GM21528 (cell line): ENCODE measurements at regions not wholly inside any gene's neighbourhood (a gene's known extent, or its start where the extent isn't known, plus 50 kb on each side); places are given as distances from the start of the nearest gene placed in this dataset.

Source experiments
- ATAC-seq: cut with Tn5 transposase; IDR thresholded peaks from one replicate; pipeline ENCODE4 v1.9.1; 2021; ENCODE audit warnings: mild to moderate bottlenecking, moderate library complexity; ENCODE audit not compliant: unreplicated experiment, low FRiP score

DNA sequence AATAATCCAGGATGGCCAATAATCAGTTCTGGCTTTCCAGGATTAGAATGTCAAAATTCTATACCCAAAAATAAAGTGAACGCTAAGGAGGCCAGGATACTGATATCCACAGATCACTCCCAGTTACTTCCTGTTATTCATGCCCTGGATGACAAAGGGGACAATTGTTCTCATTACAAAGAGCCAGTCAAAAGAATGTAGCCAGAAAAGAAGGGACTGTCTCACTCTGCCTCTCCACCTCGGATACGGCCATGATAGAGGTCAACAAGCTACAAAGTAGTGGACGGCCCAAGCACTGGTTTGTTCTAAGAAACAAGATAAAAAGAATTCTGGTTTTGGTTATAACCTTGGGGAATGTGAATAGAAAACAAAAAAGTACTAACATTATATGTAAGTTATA lies 116.1 kb upstream of the ATF7IP start:
- ATAC-seq, result no peak

DNA sequence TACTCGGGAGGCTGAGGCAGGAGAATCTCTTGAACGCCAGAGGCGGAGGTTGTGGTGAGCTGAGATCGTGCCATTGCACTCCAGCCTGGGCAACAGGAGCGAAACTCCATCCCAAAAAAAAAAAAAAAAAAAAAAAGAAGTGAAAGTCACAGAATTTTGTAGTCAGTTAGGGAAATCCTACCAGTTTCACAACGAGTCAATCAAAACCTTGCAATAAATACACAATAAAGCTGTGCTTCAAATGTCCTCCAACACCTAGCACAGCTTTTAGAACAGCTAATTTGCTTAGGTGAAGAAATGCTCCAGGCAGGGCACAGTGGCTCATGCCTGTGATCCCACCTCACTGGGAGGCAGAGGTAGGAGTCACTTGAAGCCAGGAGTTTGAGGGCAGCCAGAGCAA lies 112.8 kb upstream of the ATF7IP start:
- no peak for ATAC-seq

DNA sequence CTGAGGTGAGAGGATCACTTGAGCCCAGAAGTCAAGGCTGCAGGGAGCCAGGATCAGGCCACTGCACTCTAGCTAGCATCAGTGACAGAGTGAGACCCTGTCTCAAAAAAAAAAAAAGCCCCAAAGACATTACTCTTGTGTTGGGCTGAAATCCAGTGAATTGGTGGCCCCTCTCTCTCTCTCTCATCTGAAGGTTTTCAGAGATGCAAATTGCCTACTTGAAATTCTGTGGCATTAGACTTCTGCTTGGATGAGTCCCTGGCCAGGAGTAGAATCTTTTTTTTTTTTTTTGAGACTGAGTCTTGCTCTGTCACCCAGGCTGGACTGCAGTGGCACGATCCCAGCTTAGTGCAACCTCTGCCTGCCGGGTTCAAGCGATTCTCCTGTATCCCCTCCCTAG lies 112.0 kb upstream of the ATF7IP start:
- no peak for ATAC-seq

DNA sequence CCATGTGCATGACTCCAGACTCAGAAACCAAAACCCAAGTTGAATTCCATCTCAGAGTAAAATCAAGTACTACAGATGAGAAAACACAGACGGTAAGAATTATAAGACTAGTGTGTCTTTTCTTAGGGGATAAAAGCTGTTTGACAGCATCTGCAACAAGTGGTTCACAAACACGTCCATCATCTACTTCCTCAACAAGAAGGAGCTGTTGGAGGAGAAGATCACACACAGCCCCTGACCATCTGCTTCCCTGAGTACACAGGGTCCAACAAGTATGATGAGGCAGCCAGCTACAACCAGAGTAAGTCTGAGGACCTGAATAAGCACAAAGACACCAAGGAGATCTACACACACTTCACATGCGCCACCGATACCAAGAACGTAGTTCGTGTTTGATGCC lies 110.7 kb upstream of the ATF7IP start:
- ATAC-seq, result no peak

DNA sequence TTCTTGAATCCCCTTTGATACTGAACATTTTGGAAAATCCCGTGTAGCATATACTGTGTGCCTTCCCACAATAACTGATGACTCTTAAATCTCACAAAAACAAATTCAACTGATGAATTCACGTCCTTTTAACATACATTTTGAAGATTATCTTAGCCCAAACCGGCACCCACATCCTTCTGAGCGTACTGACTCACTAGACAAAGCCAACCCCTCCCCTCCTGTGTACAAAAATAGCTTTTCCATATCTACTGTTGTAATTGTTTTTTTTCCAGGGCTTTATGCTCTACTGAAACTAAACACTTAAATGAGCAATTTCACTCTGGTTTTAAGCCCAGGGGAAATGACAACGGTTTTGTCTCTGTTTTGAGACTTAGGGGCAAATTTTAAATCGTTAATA lies 109.4 kb upstream of the ATF7IP start:
- ATAC-seq, result no peak

DNA sequence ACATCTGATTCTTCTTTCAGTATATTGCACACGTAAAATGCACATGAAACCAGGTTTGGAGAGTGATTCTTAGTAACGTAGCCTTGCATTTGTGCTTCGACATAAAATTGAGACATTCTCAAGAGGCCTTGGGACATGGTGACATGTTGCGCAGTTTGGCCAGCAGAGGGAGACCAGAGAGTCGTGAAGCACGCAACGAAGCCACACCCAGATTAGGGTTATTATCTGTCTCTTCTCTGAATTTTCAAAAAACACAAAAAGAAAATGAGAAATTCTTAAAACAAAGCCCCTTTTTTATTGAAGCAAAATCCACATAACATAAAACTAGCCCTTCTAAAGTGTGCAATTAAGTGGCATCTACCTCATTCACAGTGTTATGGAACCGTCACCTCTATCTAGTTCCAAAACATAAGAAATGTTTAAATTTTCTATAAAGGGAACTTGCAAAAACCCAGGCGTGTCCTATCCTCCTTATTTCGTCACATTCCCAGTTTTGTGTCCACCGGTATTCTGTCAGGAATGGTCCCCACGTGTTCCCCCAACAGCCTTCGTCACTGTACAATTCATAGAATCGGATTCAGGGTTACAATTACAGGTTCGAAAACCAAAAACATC lies 108.8 kb upstream of the ATF7IP start:
- peak; percentile 66 for ATAC-seq

DNA sequence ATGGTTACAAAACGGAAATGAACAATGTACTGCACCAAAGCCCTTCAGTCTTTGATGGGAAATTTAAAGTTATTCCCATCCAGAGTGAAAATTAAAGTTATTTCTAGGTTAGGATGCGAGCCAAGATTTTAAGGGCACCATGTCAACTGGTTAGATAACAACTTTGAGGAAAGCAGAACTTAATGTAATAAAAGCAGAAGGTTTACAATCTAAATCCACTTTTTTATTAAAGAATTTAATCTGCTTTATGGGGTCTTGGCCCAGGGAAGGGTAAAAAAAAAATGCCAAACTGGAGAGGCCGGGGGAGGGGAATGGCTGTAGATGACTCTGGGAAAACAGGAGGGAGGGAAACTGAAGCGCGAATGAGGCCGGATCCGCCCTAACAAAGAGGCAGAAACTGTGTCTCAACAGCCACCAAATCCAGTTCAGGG lies 108.2 kb upstream of the ATF7IP start:
- no peak for ATAC-seq

DNA sequence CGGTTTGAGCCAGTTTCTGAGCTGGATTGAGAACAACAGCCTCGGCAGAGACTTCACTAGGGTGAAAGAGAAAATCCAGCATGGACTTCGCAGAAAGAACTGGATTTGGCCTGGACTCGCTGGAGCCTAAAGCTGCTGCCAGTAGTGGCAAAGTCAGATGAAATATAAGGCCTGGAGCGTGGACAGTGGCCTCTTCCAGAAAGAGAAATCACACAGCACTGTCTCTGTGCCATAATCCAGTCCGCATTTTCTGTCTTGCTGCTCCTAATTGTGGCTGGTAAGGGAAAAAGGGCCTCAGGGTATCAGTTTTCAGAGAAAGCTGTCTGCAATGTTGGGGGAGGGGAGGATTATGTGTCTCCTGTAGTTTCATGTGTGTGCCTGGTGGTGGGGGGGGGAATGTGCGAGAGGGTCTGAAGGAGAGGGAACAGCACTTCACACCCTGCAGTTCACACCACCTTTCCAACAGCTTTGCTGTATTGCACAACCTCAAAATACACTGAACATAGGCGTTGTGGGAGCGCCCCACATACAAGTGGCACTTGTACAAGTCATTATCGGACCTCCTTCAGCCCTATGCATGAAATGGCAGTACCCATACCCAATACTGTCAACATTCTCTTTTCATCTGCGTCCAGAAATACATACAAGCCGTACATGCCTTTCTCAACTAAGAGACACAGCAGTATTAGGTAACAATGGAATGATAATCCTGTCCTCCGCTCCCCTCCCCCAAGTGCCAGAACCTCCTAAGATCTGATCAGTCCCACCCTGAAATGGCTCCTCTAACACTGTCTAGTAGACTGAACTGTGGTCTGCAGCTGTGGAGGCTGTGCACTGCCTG lies 107.5 kb upstream of the ATF7IP start:
- peak; percentile 53 for ATAC-seq

DNA sequence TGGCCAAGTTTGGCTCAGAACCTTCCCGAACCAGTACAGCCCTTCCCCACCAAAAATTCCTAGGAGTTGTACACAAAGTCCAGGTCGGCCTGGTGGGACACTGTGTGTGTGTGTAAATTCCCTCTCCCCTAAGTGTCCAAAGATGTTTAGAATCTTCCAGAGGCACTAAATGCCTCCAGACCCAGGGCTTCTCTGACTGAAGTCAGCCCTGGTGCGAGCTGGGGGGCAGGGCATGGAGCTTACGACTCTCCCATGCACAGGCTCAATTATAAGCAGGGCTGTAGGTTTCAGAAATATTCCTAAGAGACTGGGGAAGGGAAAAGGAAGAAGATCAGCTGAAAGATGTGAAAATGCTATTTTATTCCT lies 106.9 kb upstream of the ATF7IP start:
- ATAC-seq, result no peak

DNA sequence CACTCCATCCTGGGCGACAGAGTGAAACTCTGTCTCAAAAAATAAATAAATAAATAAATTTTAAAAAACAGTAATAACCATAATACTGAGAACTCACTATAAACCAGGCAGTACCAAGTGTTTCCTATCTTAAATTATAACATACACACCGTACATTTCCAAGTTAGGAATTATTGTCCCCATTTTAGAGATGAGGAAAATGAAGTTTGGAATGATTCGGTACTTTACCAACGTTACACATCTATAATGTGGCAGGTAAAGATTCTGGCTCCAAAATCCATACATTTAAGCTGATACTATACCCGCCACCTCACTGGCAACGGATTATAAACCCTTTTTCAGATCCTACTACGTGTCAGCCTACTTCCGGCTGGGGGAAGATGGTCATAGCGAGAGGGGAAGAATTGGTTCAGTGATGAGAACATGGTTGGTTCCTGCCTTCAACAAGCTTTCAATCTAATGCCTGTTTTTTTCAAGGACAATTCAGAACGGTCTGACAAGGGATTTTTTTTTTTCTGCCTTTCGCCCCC lies 105.9 kb upstream of the ATF7IP start:
- ATAC-seq, result no peak

DNA sequence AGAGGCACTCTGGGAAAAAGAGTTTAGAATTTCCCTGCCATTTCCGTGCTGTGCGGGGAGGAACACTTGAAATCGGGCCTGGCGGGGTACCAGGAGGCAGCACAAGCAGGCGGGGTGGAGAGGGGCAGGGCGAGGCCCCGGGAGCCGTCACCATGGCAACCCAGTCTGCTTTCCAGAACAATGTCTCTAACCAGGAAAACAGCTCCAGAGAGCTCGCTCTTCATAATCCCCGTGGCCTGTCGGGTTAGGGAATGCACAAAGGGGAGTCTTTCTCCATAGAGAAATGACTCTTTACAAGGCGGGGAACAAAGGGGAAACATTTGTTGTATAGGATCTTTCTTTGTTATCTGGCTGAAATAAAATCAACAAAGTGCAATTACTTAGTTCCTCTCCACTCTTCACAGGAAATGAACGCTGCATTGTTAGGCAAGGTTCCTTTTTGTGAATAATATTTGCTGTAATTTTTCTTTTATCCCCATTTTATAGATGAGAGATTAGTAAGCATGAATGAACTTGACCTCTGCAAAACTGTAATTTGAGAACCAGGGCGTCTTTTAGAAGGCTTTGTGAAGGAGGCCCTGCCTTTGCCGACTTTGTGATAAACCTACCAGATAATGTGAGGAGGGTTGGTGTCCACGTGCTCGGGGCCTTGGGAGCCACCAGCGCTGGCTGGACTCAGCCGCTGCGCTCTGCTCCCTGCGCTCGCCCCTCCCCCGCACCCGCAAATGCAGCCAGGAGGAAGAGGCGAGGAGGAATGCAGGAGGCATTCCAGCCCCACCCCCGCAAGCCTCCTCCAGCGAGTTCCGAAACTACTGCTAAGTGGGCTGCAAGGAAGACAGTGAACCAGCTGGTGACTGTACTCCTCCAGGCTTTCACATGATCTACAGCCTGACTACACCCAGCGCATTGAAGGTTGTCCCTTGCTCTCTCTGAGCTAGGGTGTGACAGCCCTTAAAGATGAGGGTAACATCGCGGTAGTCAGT lies 105.2 kb upstream of the ATF7IP start:
- no peak for ATAC-seq

DNA sequence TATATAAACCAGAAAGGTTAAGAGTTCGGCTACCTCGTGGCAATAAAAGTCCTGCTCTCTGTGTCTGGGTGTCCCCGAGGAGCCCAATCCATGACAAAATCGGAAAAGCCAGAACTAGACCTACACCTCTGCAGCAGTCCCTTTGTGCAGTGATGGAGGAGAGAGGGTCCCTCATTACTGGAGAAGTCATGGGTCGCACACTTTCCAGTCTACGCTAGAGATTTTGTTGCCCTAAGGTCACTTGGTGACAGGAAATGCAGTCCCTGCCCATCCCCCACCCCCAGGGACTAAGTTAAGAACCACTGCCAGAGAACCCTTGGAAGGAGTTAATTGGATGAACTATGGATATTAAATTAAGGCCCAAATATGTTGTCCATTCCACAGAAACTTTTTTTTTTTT lies 104.4 kb upstream of the ATF7IP start:
- ATAC-seq, result no peak

DNA sequence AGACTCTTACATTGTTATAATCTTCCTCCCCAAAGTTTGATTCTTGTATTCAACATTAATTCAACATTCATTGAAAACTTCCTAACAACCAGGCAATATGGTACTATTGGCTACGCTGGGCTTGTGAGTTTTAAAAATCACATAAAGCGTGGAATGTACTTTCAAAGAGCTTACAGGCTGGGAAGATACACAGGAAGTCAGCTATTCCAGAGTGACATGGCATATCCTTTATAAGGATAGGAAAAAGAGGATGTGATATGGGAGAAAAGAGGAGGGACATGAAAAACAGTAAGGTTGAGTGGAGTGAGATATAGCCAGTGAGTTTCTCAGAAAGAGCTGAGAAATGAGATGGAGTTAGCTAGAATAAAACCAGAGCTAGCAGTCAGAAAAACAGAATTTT lies 103.6 kb upstream of the ATF7IP start:
- ATAC-seq, result no peak

DNA sequence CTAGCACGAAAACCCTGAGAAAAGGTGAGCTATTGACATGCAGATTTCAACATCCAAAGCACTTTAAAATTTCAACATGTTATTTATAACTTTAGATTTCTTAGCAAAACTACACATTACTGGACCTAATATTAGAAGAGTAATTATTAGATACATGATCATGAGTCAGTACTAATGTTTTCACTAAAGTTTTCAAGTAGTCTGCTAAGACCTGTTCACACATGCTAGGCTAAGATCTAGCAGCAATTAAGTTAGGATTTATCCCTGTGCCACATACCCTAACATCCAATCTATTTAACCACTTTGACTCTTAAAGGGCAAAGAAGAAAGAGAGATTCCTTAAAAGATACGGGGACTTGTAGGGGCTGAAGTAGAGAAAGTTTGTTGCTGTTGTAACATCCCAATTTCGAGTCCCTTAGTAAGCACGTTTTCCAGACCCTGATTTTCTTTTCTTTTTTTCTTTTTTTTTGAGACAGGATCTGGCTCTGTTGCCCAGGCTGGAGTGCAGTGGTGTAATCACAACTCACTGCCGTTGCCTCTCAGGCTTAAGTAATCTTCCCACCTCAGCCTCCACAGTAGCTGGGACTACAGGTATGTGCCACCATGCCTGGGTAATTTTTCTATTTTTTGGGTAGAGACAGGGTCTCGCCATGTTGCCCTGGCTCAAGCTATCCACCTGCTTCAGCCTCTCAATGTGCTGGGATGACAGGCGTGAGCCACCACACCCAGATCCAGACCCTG lies 102.5 kb upstream of the ATF7IP start:
- no peak for ATAC-seq

DNA sequence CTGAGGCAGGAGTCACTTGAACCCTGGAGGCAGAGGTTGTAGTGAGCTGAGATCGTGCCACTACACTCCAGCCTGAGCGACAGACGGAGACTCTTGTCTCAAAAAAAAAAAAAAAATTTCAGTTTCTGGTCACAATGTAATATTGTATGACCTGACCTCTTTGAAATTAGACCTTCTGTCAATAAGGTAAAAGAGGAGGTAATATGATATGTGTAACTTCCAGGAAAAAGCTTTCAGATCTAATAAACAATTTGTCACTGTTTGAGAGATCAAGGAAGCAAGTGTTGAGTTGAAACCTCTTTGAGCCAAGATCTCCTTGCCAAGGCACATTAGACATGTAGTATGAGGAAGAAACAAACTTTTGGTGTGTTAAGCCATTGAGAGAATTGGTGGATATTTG lies 101.7 kb upstream of the ATF7IP start:
- ATAC-seq, result no peak

DNA sequence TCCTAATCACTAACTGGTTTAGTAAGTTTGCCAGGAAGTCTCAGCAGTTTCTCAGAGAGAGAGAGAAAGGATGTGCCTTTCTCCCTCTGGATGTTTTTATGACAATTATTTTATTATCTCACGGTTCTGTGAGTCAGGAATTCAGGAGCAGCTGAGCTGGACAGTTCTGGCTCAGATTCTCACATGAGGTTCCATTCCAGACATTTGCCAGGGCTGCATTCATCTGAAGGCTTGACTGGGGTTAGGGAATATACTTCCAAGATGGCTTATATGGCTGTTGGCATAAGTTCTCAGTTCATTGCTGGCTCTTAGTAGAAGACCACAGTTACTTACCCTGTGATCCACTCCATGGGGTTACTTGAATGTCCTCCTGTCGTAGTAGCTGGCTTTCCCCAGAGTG lies 101.2 kb upstream of the ATF7IP start:
- ATAC-seq, result no peak

DNA sequence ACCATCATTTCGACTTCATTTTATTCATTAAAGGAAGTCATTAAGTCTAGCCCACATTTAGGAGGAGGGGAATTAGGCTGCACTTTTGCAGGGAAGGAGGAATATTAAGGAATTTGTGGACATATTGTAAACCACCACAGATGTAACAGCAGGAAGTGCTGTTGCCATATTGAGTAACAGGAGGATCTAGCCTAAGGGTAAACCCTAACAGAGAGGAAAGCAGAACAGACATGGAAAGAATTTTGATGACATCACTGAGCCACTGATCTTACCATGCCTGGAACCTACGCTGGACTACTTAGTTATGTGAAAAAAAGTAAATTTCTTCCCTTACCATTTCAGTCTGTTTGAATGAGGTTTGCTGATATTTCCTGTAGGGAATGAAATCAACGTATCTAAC lies 100.7 kb upstream of the ATF7IP start:
- ATAC-seq, result no peak

DNA sequence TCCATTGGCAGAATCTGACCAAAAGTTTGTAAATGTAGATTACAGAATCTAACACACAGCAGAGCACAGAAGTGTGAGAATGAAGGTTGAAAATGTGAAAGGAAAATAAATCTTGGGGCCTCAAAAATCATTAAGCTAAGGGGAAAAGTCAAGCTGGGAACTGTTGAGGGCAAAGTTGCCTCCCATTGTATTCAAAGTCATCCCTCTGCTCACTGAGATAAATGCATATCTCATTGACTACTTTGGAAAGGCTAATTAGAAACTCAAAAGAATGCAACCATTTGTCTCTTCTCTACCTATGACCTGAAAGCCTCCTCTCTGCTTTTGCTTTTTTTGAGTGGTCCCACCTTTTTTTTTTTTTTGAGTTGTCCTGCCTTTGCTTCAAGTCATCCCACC lies 97.4 kb upstream of the ATF7IP start:
- no peak for ATAC-seq

DNA sequence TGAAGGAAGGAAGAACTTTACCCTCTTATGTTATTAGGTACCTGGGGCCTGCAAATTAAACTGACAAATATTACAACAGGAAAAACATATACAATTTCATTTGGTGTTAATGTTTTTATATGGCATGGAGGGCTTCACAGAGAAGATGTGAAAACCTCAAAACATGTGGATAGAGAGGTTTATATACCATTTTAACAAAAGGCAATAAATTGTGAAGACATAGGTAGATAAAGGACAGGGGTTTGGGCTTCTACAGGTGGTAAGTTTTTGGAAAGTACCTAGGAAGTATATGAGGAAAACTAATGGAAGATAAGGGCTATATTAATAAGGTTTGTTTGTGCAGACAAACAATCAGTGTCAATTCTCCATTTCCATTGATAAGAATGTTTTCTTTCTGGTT lies 95.1 kb upstream of the ATF7IP start:
- ATAC-seq, result no peak
